Upper lobe of left lung (tissue), 4 donors: ENCODE measurements at regions not wholly inside any gene's neighbourhood (a gene's known extent, or its start where the extent isn't known, plus 50 kb on each side); places are given as distances from the start of the nearest gene placed in this dataset.

ENCODE experiments used
- EP300 ChIP-seq, 4 donors: sonication (generic); formaldehyde crosslinking; IDR thresholded peaks; one replicate each; pipeline ENCODE4 v1.5.1; 2017; ENCODE audit warnings: antibody characterized with exemption in 4 of 4, control low read depth in 2 of 4
- POLR2A ChIP-seq, 4 donors: fragments of 450-650 bp; IDR thresholded peaks; one replicate each; pipeline ENCODE4 v1.5.1; 2016 to 2017; ENCODE audit warnings: antibody characterized with exemption in 4 of 4, mild to moderate bottlenecking in 2 of 4
- POLR2AphosphoS5 ChIP-seq, 2 donors: sonication (generic); formaldehyde crosslinking; IDR thresholded peaks; one replicate each; pipeline ENCODE4 v1.5.1; 2017; ENCODE audit warnings: antibody characterized with exemption in 2 of 2
- TF ChIP-seq, protein P1 (sequence below), 6 experiments: fragments of 450-650 bp in 4 of 6; fragments of 200-600 bp in 2 of 6; sonication (generic) in 2 of 6; IDR thresholded peaks; one replicate each; pipeline ENCODE4 v1.5.1; 2016 to 2019; ENCODE audit warnings: antibody characterized with exemption in 6 of 6

DNA sequence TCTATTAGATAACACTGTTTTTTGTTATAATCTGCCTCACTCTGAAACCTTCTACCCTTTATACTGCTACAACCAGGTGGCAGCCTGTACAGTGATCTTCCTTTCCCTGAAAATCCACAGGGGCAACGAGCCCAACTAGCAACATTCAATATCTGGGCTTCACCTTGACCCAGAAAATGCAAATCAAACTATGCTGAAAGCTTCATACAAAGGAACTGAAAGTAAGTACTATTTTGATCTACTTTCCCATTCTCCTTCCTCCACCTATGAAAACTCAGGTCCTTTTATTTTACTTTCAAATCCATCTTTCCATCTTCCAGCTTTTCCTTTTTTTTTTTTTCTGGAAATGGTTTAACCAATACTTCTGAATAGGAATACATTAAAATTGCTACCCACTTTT lies 175.8 kb upstream of the CCDC150 start:
- TF ChIP-seq, protein P1, sequence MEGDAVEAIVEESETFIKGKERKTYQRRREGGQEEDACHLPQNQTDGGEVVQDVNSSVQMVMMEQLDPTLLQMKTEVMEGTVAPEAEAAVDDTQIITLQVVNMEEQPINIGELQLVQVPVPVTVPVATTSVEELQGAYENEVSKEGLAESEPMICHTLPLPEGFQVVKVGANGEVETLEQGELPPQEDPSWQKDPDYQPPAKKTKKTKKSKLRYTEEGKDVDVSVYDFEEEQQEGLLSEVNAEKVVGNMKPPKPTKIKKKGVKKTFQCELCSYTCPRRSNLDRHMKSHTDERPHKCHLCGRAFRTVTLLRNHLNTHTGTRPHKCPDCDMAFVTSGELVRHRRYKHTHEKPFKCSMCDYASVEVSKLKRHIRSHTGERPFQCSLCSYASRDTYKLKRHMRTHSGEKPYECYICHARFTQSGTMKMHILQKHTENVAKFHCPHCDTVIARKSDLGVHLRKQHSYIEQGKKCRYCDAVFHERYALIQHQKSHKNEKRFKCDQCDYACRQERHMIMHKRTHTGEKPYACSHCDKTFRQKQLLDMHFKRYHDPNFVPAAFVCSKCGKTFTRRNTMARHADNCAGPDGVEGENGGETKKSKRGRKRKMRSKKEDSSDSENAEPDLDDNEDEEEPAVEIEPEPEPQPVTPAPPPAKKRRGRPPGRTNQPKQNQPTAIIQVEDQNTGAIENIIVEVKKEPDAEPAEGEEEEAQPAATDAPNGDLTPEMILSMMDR (IDR thresholded peaks at IDR 0.05), result no peak
- TF ChIP-seq EP300 (IDR thresholded peaks at IDR 0.05), result no peak
- no peak for TF ChIP-seq POLR2AphosphoS5 (IDR thresholded peaks at IDR 0.05)
- no peak for TF ChIP-seq POLR2A (IDR thresholded peaks at IDR 0.05)
